ENCODE measurements at regions not wholly inside any gene's neighbourhood (a gene's known extent, or its start where the extent isn't known, plus 50 kb on each side); places are given as distances from the start of the nearest gene placed in this dataset.

DNA sequence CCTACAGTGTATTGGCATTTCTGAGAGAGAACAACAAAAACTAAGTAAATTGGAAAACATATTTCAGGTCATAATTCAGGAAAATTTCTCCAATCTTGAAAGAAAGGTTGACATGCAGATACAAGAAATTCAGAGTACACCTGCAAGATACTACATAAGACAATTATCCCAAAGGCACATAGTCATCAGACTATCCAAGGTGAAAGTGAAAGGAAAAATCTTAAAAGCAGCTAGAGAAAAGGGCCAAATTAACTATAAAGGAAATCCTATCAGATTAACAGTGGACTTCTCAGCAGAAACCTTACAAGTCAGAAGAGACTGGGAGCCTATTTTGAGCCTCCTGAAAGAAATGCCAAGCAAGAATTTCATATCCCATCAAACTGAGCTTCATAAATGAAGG is 449.0 kb upstream of the MMADHC start:
- no peak for DNase-seq

DNA sequence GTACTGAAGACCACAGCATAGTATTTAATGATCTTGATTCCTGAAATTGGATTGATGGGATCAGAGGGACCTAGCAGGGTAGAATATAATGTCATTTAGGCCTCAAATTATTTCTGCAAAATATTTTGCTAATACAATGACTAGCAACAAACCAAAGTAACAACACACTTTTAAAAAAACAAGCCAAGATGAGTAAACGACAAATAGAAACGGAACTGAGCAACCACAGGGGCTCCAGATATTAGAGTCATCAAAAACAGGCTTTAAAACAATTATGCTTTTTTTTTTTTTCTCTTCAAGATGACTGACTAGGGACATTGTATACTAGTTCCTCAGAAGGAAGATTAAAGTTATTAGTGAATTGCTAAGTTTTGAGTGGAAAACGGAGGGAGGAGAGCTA is 447.1 kb upstream of the MMADHC start:
- DNase-seq: no peak

DNA sequence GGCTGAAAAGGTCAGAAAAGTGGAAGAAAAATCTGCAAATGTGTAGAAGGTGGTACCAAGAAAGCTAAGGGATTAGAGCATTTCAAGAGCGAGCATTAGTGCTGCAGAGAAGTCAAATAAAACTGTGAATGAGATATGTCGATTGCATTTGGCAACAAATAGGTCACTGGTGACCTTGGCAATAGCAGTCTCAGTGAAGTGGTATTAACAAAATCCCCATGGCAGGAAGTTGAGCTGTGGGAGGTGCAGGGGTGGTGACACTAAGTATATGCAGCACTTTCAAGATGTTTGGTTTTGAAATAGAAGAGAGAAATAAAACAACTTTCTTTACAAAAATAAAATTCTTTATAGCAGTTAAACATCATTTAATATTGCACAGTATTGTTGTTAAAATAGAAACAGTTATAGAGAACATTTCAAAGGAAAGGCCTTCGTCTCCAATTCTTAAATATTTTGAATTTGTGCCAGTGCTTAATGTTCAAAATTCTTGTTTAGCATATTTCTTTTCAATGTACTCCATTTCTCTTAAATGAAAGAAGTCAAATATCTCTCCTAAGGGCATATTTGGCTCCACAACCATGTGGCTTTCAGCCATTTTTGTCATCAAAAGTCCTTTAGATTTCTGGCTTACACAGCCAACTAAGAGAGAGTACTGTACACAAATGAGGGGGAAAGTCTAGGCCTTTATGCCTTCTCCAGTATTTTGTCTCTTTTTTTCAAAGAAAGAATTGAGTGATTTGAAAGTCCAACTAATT is 443.0 kb upstream of the MMADHC start:
- DNase-seq: peak; percentile 10

DNA sequence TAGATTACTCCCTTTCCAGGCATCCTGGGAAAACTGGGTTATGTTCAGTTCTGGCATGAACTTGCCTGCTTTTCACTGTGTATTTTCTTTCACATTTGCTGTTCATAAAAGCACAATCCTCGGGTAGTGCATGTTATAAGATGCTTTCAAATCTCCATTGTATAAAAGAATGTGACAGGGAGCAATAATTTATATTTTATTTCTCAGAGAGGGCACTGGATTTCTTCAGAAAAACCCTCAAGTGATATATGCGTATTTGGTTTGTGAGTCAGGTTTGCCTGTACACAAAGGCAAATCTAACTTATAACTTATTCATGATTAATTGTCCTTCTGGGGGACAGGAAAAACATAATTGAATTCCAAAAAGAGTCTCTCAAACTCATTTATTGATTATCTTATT is 440.7 kb upstream of the MMADHC start:
- DNase-seq: no peak

DNA sequence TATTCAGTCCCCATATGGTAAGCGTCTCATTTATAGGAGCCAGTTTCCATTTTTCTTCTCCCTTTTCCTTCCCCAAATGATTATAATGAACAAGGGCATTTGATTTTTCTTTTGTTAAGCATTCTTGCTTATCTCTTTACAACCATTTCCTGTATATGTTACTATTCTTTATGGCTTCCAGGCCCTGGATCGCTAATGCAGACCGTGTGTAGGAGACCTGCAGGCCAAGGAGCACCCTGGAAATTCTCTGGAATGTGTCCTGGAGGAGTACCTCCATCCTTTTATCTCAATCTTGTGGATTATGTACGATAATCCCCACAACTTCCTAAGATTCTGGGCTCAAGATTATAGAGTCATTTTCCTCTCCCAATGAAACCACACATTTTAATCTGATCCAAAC is 439.6 kb upstream of the MMADHC start:
- no peak for DNase-seq

DNA sequence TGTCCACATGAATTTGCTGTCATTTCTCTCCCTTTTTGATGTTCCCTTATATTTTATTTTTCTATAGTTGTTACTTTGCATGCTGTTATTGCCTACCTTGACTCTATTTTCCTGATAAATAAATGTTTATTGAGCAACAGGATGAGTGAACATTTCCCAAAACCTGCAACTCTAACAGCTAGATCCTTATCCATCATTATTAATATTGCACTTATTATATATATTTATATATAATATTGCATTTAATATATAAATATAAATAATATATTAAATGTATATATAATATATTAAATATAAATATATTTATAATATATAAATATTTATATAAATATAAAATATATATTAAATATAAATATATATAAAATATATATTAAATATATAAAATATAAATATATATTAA is 436.1 kb upstream of the MMADHC start:
- no peak for DNase-seq

DNA sequence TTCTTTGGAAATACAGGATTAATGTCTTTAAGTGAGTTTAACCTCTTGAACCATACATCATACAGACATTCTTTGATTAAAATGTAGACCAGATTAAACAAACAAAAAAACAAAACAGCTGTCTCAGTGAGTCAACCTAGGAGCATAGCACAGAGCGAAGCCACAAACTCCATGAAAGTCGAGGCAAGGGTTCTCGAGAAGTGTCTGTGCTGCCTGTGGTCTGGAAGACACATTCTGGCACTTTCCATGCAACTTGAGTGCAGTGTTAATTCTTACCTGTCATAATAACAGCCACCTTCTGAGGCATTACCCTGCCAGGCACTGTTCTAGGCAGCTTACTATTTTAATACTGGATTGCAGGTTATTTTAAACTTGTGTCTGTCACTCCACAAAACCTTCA is 435.5 kb upstream of the MMADHC start:
- no peak for DNase-seq

DNA sequence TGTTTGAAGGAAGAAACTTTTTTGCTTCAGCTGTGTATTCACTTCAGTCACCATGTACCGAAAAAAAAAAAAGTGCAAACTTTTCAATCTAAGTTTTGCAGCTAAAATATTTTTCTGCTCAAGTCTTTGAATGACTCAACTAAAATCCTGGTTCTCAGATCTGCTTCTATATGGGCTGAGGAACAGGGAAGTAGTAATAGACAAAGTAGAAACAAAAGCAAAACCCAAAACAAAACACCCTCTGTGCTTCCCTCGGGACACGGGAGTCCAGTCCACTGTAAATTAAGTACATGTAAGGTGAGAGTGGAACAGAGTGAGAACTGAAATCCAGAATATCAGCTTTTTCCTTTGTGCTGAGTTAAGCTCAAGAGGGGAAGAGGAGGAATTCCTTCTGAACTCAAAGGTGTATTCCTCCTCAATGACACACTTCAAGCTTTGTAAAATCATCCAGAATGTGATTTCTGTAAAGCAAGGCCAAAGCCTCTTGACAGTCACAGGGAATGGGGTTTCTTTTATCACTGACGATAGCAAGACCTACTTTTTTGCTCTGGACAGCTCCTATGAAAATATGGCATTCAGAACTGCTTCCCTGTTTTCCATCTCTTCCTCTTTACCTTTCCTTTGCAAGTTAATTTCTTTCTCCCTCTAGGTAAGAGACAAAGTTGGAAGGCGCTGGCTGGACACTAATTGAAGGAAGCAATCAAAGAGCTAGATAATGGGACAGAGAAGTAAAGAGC is 433.5 kb upstream of the MMADHC start:
- DNase-seq: no peak

DNA sequence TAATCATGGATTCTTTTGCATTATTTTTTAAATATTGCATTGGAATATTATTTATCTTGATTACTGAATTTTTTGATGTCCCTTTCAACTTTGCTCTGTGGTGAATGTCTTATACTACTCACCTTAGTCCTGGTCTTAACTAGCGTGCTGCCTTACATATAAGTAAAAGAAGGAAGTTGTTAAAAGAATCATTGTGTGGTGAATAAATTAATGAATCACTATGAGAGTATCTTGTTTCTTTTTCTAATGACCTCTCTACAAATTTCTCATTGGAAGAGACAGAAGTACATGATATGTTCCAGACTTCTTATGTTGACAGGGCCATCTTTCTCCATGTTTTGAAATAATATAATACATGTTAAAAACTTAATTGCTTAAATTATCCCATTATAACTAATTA is 432.6 kb upstream of the MMADHC start:
- no peak for DNase-seq

DNA sequence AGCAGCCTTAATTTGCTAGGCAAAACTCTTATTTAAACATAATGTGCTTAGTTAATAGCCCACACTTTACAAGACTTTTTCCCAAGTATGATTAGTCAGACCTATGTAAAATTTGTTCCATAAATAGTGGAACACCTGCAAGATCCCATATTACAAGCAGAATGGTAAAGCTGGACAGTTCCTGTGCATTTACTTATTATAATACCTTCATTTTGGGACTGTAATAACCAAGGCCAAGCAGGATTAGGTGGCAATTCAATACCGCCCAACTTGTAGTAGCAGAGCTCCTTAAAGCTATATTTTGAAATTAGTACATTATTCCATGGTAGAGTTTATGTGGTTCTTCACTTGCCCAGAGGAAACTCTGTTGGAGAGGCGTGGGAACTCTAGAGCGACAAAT is 431.5 kb upstream of the MMADHC start:
- no peak for DNase-seq

DNA sequence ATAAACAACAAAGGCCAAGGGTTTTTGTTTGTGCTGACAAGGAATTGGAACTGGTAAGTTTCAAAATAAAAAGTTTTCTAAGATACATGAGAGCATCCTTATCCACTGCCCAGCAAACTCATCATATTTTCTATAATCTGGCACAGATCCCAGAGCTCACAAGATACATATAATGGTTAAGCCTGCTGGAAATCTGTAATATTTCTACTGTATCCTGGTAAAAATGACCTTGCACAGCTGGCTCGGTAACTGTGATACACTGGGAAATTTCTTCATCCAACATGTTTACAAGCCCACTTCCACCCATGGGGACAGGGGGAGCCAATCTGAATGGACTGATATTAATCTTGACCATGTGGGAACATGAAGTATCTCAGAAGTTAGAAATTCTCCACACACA is 425.4 kb upstream of the MMADHC start:
- peak; percentile 13 for DNase-seq

DNA sequence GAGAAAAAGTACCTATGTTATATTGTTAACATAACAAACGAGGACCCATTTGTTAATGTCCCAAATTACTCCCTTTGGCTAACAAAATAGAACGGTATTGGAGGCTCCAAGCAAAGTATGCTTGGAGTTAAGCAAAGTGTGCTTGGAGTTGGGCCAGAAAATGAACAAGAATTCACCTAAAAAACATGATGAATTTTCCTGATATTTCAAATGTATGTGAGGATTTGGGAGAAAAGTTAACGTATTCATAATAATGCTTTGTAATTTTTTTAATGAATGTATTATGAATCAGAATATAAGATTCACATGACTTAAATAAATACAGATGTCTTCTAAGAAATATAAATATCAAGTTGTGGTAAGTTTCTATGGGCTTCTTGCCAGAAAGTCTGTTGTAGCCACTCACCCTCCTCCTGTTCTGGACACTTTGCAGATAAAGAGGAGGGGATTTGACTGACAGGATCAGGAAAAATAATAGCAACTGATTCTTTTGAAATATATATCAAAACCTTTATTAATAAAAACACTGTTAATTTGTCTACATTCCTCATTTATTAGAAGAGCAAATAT is 423.7 kb upstream of the MMADHC start:
- no peak for DNase-seq

DNA sequence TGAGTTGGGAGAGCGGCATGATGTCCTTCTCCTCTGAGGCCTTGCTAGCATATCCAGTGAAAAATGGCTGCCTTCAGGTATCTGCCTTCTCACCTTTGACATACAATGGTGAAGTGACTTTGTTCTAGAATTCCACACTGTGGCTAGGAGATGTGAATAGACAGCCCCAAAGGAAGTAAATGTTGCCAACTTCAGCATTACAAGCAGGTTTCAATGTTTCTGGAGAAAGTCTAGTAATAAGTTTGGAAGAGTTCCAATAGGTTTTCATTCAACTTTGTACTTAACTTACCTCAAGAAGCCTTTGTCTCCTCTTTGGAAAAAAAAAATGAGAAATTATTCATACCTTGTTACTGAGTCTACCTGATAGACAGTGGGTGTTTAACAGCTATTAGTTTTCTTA is 421.3 kb upstream of the MMADHC start:
- no peak for DNase-seq

DNA sequence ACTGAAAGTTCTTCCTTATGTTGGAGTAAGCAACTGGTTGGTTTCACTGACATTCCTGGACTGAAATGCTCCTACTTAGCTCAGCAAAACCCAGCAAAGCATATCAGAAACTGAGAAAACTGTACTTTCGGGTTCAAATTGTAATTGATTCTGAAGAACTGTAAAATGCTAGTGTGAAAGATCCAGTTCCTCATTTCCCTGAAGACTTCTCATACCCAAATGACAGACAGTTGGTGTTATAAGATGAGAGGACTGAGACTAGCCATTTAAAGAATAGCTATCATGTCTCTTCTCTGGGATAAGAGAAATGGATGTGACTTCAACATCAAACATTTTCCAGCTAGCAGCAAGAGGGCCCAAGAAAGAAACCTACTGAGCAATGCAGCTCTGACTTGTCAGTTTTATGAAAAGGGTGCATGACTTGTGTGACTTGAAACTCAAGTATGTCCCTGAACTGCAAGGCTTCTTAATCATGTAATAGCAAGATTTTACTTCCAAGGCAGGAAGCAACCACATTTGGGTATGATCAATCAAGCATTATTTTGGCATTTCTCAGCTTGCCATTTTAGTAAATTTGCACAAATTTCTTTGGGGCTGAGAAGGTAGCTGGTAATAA is 420.3 kb upstream of the MMADHC start:
- no peak for DNase-seq

DNA sequence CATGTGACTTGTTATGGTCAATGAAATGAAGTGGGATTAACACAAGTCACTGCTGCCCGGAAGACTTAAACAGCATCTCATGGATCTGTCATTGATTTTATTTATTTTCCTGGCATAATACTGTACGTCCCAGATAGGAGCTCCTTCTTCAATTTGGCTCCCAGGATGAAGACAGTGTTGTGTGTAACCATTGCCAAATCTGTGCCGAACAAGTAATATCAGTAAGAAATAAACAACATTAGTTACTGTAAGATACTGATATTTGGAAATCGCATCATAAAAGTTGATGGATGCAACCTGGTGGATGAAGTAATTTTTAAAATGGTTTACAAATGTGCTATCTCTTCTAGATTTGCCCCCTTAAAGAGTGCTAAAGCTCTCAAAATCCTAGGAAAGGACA is 419.0 kb upstream of the MMADHC start:
- DNase-seq: no peak

DNA sequence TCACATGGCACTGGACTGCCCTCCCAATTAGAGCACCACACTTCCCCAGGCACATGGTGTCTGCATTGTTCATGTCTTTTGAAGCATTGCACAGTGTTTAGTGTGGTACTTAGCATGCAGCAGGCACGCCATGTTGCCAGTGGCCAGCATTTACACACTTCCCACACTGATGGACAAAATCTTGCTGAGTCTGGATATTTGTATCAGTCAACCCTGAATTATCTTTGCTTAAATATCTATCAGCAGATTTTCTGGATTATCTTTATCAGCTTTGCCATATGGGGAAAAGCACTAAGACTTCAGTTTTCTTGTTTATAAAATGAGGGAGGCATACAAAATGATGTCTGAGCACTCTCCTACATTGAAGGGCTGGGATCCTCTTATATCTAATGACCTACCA is 416.0 kb upstream of the MMADHC start:
- no peak for DNase-seq

DNA sequence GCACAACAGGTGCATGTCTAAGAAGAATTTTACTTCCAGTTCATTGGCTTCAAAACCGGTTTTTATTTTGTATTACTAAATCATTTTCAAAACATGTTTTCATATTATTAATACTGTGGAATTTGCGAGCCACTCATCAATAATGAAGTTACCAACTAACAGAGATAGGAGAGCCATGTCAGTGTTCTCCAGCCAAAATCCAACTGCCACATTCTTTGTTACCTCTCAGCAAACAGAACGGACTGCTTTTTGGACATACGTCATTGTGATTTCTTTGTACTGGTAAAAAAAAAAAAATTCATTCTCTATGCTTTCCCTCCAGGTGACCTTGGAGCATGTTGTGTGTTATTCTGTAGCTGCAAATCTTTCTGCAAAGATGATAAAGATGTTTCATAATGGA is 414.2 kb upstream of the MMADHC start:
- DNase-seq: no peak

DNA sequence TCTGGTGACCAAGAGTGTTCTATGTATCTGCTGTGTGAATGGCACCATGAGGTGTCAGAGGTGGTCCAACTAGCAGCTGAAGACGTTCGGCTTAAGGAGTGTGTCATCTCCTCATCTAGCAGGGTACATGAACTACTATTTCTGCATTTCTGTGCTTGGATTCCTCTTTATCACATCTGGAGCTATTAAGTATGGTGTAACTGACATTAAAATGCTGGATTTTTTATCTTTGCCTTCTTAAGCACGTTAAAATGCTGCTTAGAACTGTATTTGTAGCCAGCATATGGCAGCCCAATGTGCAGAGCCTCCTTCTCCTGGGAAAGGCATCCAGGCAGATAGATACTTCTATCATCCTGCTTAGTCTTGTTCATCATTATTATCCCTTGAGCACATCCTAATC is 409.3 kb upstream of the MMADHC start:
- no peak for DNase-seq

DNA sequence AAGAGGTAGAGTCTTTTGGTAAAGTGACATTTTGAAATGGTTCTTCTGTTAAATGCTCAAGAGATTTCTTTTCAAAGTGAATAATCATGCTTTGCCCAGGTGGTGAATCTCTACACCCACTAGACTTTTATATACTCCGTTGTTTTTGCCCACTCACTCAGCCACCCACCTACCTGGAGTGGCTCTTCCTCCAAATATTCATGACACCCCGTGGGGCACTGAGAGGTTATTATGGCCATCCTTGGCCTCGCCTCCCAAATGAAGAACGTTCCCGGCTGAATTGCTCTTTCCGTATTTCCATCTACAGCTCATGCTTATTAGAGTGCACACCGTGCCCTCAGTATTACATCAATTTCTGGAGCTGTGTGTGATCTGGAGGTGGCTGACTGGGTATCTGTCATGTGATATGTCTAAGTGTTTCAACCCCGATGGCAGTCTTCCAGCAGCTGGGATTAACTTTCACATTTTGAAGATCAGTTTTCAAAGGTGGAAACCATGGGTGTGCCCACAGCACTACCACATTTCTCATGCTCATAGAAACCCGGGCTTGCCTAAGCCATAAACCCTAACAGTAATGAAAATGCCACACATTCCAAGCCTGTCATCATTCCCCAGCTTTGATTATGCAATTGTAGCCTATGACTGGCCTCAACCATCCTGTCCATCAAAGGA is 406.6 kb upstream of the MMADHC start:
- DNase-seq: peak; percentile 1

DNA sequence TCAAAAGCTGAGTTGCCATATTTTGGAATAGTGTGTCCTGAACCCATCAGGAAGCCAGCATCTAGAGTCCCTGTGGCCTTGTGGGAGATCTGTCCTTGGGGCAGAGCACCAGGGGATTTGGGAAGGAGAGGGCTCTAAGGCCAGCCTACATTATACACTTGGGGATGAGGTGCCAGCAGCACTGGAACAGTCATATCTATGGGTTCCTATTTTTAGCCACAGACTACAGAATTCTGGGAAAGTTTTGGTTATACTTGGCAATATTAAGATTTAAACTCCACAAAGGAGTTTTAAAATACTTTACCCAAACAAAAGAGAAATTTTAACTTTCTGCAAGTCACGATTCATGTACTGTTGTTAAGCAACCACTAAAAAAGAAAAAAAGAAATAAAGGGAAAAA is 405.7 kb upstream of the MMADHC start:
- DNase-seq: no peak

DNA sequence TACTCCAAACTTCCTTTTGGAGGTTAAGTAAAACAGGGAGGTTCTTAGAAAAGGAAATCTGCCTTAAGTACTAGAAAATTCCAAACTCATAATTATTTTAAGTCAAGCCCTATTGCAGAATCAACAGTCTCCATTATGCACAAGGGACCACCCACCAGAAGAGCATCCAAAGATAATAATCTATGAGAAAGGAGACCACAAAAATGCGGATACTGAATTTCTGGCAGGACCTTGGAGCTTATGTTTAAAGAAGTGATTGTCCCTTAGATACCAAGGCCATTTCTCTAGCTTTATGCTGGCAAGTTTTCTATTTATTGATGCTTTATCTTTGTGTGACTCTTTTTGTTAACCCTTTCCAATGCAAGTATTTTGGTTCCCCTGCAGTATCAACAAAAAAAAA is 404.0 kb upstream of the MMADHC start:
- DNase-seq: no peak

DNA sequence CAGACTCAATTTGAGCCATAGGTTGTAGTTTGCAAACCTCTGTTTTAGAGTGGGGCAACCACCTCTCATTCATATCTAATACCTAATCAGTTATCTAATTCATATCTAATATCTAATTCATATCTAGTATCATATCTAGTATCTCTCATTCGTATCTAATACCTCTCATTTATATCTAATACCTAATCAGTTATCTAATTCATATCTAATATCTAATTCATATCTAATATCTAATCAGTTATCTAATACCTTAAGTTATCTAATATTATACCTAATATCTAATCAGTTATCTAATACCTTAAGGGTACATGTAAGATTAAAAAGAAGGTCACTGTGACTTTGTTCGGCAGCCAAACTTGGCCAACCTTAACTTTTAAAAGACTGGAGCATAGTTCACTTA is 403.4 kb upstream of the MMADHC start:
- DNase-seq: no peak

DNA sequence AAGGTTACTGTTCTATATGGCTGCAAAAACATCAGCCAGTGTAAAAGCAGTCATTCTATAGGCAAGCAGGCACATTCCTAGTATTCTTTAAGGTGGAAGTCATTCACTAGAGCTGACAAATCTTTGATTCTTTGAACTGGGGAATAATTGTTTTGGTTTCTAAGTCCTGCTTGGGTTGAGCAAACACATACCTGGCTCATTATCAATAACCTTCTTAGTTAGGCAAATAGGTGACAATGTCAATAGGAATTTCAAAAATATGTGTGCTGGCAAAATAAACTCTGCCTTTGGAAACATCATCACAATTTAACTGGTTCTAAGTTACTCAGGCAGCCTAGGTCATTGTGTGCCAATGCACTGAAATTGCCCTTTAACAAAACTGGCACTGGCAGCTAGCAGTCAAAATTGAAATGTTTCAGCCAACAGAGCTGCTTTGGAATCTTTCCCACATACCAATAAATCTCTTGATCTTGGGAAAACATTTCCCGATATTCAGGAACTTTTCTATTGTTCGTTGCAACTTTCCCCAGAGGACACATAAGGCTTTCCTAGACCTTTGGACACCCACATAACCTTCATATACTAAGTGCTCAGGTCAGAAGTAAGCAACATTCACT is 402.0 kb upstream of the MMADHC start:
- DNase-seq: no peak

All from COR-L47 (cell line).